Stimulated activated naive CD8-positive, alpha-beta T cell treated with anti-CD3 and anti-CD28 coated beads, Interleukin-15, amount 100 ng/mL, for 72 hours (primary cell): ENCODE measurements at regions not wholly inside any gene's neighbourhood (a gene's known extent, or its start where the extent isn't known, plus 50 kb on each side); places are given as distances from the start of the nearest gene placed in this dataset.
A peak's percentile ranks its signal among the peaks of the same experiment; 100 is the strongest.
"Not testable (repeated sequence)": the region's sequence is repeated elsewhere in the genome, so short reads cannot be mapped to it uniquely, and the experiment has no call there.

ENCODE experiments used
- ATAC-seq: fragments of 150-1000 bp; cut with Tn5 transposase; 2 replicates; pipeline ENCODE4 v1.10.0; 2021; ENCODE audit warnings: mild to moderate bottlenecking, moderate library complexity
- DNase-seq, 2 donors: peaks; one replicate each; pipeline ENCODE4 v3.0.0; 2021 to 2022
- H3K27ac Mint-ChIP-seq, 2 donors: one replicate each; pipeline ENCODE4 v1.8.0; 2022; ENCODE audit warnings: mild to moderate bottlenecking in 2 of 2, mixed read lengths in 2 of 2, moderate library complexity in 2 of 2
- H3K27me3 Mint-ChIP-seq: one replicate; pipeline ENCODE4 v1.8.0; 2022; ENCODE audit warnings: mixed read lengths
- H3K4me1 Mint-ChIP-seq: one replicate; pipeline ENCODE4 v1.8.0; 2022; ENCODE audit warnings: mild to moderate bottlenecking, mixed read lengths
- H3K4me3 Mint-ChIP-seq, 2 donors: one replicate each; pipeline ENCODE4 v1.8.0; 2022; ENCODE audit warnings: mild to moderate bottlenecking in 2 of 2, mixed read lengths in 2 of 2, moderate library complexity in 1 of 2
- H3K9me3 Mint-ChIP-seq, 2 donors: one replicate each; pipeline ENCODE4 v1.8.0; 2022; ENCODE audit warnings: mixed read lengths in 2 of 2

- not testable (repeated sequence) for H3K27ac Mint-ChIP-seq, H3K27me3 Mint-ChIP-seq, H3K4me3 Mint-ChIP-seq, H3K4me1 Mint-ChIP-seq, ATAC-seq, DNase-seq
- H3K9me3 Mint-ChIP-seq = peaks cover 0 to 13% of the 10 kb centered on the region in 2 donors
Observed at GRCh38 chr2:239644594-239644993, 243.8 kb upstream of the HDAC4 start.

- Mint-ChIP-seq H3K27me3 (peaks cover 7% of the 10 kb centered on the region), H3K4me3 (no peak overlapping the region), H3K27ac (no peak overlapping the region), H3K4me1 (no peaks in the 10 kb centered on the region), H3K9me3 (peaks cover 0 to 8% of the 10 kb centered on the region in 2 donors)
- ATAC-seq = peak; percentile 73
- DNase-seq = peak in 1 of 2 donors; percentile 32
Observed at GRCh38 chr2:239644011-239644410, 243.2 kb upstream of the HDAC4 start.

- Mint-ChIP-seq H3K4me1 (no peaks in the 10 kb centered on the region), H3K4me3 (no peak overlapping the region), H3K27ac (no peak overlapping the region), H3K9me3 (no peaks in the 10 kb centered on the region), H3K27me3 (no peaks in the 10 kb centered on the region)
- DNase-seq (no peak), ATAC-seq (no peak)
Observed at GRCh38 chr2:239642406-239643004, 241.7 kb upstream of the HDAC4 start.

- DNase-seq, ATAC-seq, H3K9me3 Mint-ChIP-seq, H3K4me3 Mint-ChIP-seq, H3K27me3 Mint-ChIP-seq, H3K27ac Mint-ChIP-seq, H3K4me1 Mint-ChIP-seq: not testable (repeated sequence)
Observed at GRCh38 chr2:239641904-239642303, 241.1 kb upstream of the HDAC4 start.

GRCh38 chr2:239640676-239641578 lies 240.1 kb upstream of the HDAC4 start:
- ATAC-seq (no peak), DNase-seq (no peak)
- Mint-ChIP-seq H3K27ac (no peak overlapping the region), H3K9me3 (peaks cover 0 to 6% of the 10 kb centered on the region in 2 donors), H3K4me1 (no peaks in the 10 kb centered on the region), H3K27me3 (no peaks in the 10 kb centered on the region), H3K4me3 (no peak overlapping the region)

GRCh38 chr2:239640210-239640609 lies 239.4 kb upstream of the HDAC4 start:
- Mint-ChIP-seq H3K4me1 (no peaks in the 10 kb centered on the region), H3K27ac (no peak overlapping the region), H3K27me3 (no peaks in the 10 kb centered on the region), H3K9me3 (peaks cover 0 to 7% of the 10 kb centered on the region in 2 donors), H3K4me3 (no peak overlapping the region)
- ATAC-seq (no peak), DNase-seq (no peak)

GRCh38 chr2:239639421-239640185 lies 238.8 kb upstream of the HDAC4 start:
- no peak for ATAC-seq
- no peaks in the 10 kb centered on the region for H3K4me1 Mint-ChIP-seq
- peaks cover 0 to 7% of the 10 kb centered on the region in 2 donors for H3K9me3 Mint-ChIP-seq
- no peak overlapping the region for H3K27ac Mint-ChIP-seq
- DNase-seq = no peak
- no peaks in the 10 kb centered on the region for H3K27me3 Mint-ChIP-seq
- H3K4me3 Mint-ChIP-seq = no peak overlapping the region

GRCh38 chr2:239638376-239638775 lies 237.6 kb upstream of the HDAC4 start:
- no peak overlapping the region for H3K27ac Mint-ChIP-seq
- no peaks in the 10 kb centered on the region for H3K27me3 Mint-ChIP-seq
- no peaks in the 10 kb centered on the region for H3K4me1 Mint-ChIP-seq
- H3K4me3 Mint-ChIP-seq = no peak overlapping the region
- H3K9me3 Mint-ChIP-seq = peaks cover 0 to 7% of the 10 kb centered on the region in 2 donors
- DNase-seq (no peak), ATAC-seq (no peak)

- H3K27ac Mint-ChIP-seq = no peak overlapping the region
- no peaks in the 10 kb centered on the region for H3K4me1 Mint-ChIP-seq
- H3K4me3 Mint-ChIP-seq = no peak overlapping the region
- ATAC-seq (no peak), DNase-seq (no peak)
- no peaks in the 10 kb centered on the region for H3K27me3 Mint-ChIP-seq
- peaks cover 0 to 7% of the 10 kb centered on the region in 2 donors for H3K9me3 Mint-ChIP-seq
Observed at GRCh38 chr2:239636808-239637207, 236.0 kb upstream of the HDAC4 start.

GRCh38 chr2:239634769-239635168 lies 233.9 kb upstream of the HDAC4 start:
- Mint-ChIP-seq H3K27ac (no peak overlapping the region), H3K27me3 (no peaks in the 10 kb centered on the region), H3K4me1 (no peaks in the 10 kb centered on the region), H3K9me3 (peaks cover 0 to 7% of the 10 kb centered on the region in 2 donors), H3K4me3 (no peak overlapping the region)
- ATAC-seq (no peak), DNase-seq (no peak)

- H3K4me1 Mint-ChIP-seq = peaks cover 4% of the 10 kb centered on the region
- no peaks in the 10 kb centered on the region for H3K27me3 Mint-ChIP-seq
- H3K4me3 Mint-ChIP-seq = no peak overlapping the region
- no peak overlapping the region for H3K27ac Mint-ChIP-seq
- no peak for ATAC-seq
- DNase-seq = no peak
- no peaks in the 10 kb centered on the region for H3K9me3 Mint-ChIP-seq
Observed at GRCh38 chr2:239630618-239631286, 229.9 kb upstream of the HDAC4 start.

GRCh38 chr2:239629926-239630617 lies 229.3 kb upstream of the HDAC4 start:
- Mint-ChIP-seq H3K4me3 (no peak overlapping the region), H3K27me3 (no peaks in the 10 kb centered on the region), H3K27ac (no peak overlapping the region), H3K9me3 (no peaks in the 10 kb centered on the region), H3K4me1 (peaks cover 10% of the 10 kb centered on the region)
- no peak for DNase-seq
- ATAC-seq = no peak

GRCh38 chr2:239626961-239627592 lies 226.3 kb upstream of the HDAC4 start:
- Mint-ChIP-seq H3K27me3 (no peaks in the 10 kb centered on the region), H3K4me3 (no peak overlapping the region), H3K27ac (peak overlapping the region in 1 of 2 donors; percentile 31), H3K9me3 (no peaks in the 10 kb centered on the region), H3K4me1 (peaks cover 30% of the 10 kb centered on the region)
- no peak for DNase-seq
- ATAC-seq = peak; percentile 20

GRCh38 chr2:239625971-239626734 lies 225.3 kb upstream of the HDAC4 start:
- DNase-seq = no peak
- ATAC-seq = no peak
- Mint-ChIP-seq H3K27ac (no peak overlapping the region), H3K9me3 (no peaks in the 10 kb centered on the region), H3K27me3 (no peaks in the 10 kb centered on the region), H3K4me1 (peaks cover 30% of the 10 kb centered on the region), H3K4me3 (no peak overlapping the region)
